HG03159 (cell line): ENCODE measurements at regions not wholly inside any gene's neighbourhood (a gene's known extent, or its start where the extent isn't known, plus 50 kb on each side); places are given as distances from the start of the nearest gene placed in this dataset.
A peak's percentile ranks its signal among the peaks of the same experiment; 100 is the strongest.

Experiments
- ATAC-seq: cut with Tn5 transposase; IDR thresholded peaks from one replicate; pipeline ENCODE4 v1.9.1; 2021; ENCODE audit warnings: mild to moderate bottlenecking, moderate library complexity; ENCODE audit not compliant: unreplicated experiment

DNA sequence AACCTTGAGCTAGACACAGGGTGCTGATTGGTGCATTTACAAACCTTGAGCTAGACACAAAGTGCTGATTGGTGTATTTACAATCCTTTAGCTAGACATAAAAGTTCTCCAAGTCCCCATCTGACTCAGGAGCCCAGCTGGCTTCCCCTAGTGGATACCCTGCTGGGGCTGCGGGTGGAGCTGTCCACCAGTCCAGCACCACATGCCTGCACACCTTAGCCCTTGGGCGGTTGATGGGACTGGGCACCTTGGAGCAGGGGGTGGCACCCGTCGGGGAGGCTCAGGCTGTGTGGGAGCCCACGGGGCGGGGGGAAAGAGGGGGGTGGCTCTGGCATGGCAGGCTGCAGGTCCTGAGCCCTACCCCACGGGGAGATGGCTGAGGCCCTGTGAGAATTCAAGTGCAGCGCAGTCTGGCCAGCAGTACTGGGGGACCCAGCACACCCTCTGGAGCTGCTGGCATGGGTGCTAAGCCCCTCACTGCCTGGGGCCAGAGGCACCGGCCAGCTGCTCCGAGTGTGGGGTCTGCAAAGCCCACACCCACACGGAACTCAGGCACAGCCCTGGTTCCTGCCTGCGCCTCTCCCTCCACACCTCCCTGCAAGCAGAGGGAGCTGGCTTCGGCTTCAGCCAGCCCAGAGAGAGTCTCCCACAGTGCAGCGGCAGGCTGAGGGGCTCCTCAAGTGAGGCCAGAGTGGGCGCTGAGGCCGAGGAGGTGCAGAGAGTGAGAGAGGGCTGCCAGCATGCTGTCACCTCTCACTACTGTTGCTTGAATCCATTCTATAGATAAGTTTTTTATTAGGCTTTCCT is 369.8 kb upstream of the SMIM30 start:
- no peak for ATAC-seq

DNA sequence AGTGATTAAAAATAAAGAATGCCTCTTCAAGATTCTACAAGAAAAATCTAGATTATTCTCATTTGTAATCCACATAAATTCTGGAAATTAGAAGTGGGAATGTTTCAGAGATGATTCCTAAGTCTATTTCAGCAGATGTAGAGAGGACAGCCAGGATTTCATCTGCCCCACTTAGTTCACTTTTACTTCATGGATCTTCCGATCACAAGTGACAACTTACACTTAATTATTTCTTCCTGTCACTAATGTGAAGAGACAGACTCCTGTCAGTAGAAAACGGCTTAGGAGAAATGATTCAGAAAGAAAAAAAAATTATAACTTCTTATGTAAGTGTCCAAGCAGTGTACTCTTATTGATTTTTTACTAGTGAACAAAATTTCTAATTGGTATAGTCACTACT is 368.2 kb upstream of the SMIM30 start:
- no peak for ATAC-seq

DNA sequence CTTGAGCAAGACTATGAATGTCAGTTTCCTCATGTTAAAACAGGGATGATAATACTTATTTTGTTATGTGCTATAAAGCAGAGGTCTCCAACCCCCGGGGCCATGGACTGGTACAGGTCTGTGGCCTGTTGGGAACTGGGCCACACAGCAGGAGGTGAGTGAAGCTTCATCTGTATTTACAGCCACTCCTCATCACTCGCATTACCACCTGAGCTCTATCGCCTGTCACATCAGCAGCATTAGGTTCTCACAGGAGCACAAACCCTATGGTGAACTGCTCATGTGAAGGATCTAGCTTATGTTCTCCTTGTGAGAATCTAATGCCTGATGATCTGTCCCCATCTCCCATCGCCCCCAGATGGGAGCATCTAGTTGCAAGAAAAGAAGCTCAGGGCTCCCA is 365.3 kb upstream of the SMIM30 start:
- ATAC-seq = no peak

DNA sequence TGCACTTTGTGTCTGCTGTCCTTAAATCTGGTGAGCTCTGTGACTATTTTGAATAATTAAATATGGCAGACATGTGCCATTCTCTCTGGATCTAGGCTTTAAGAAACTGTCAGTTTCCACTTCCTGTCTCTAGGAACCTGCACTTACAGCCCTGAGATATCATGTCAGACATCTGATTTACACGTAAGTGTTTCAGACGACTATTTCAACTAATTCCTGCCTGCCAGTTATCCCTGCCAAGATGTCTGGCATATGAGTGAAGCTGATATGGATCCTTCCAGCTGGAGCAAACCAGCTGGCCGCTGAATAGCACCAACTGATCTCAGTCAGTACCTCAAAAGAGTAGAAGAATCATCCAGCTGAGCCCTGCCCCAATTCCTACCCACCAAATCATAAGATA is 362.2 kb upstream of the SMIM30 start:
- no peak for ATAC-seq

DNA sequence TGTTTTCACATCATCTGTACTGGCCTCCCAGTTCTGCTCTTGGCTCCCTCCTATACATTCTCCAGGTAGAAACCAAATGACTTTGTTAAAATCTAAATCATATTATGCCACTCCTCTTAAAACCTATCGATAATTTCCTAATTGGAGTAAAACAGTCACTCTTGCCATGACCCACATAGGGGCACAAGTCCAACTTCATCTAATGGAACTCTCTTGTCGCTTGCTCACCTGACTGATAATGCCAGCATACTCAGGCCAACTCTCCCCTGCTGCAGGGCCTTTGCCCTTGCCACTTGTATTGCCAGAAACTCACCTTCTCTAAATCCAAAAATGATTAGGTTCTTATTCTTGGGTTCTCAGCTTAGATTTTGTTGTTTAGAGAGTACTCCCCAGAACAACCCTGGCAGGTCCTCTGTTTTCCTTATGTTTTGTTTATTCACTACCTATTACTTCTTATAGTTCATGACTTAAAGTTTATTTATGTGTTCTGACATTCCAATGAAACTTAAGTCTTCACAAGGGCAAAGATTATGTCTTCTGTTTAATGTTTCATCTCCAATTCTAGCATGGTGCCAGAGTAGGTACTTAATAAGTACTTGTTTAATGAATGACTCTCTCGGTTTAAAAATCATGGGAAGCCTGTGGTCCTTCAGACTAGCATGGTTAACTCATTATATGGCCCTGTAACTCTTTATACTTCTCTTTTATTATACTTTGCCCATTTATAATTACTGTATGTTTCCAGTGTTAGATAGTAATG is 345.9 kb upstream of the SMIM30 start:
- ATAC-seq = no peak

DNA sequence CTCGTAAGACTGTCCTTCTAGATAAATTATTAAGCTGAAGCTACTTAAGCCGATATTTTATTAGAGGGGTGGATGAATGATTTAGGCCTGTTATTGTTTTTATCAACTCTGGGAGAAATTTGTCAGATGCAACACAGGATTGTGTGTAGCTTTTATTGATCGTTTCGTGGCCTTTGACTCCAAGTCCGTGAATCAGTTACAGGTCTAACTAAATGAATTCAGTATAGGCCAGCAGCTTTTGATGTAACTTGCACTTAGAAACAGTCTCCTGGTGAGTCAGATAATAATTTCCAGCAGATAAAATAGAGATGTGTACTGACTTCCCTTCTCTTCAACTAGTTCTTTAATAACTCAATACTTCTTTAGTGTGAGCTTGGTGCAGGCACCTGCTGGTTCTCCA is 341.7 kb upstream of the SMIM30 start:
- no peak for ATAC-seq

DNA sequence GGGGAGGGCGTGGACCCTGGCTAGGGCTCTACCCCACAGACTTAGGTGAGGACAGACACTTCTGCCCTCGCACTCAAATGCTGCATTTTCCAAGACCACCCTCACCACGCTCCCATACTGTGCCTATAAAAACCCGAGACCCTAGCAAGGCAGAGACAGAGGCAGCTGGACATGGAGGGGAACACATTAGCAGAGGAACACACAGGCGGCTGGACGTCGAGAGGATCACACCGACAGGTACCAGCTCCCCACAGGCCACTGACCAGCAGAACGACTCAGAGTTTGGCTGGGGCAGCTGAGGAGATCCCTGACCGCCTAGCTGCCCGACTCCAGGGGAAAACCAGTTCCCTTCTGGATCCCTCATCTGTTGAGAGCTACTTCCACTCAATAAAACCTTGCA is 338.2 kb upstream of the SMIM30 start:
- no peak for ATAC-seq

DNA sequence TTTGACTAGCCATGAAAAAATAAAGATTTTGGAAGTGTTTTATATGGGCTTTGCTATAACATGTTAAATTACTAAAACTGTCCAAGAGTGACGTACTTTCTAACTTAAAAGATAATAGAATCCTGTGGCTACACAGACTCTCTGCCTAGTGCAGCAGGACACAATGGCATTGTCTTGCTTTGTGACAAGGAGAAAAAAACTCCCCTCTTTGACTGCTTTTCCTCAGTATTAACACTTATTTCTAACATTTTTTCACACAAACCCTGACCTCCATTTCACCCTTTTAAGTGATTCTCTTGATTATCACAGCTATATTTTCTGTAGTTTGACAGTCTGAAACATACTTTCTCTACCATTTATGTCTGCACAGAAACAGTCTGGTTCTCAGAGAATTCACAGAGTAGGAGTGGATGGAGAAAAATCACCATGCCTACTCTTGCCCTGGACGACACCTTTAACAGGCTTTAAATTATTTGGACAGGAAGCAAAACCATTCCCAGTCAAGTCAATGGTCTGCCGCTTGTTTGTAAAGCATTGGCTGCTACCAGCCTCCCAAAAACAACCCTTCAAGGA is 336.3 kb upstream of the SMIM30 start:
- ATAC-seq = no peak

DNA sequence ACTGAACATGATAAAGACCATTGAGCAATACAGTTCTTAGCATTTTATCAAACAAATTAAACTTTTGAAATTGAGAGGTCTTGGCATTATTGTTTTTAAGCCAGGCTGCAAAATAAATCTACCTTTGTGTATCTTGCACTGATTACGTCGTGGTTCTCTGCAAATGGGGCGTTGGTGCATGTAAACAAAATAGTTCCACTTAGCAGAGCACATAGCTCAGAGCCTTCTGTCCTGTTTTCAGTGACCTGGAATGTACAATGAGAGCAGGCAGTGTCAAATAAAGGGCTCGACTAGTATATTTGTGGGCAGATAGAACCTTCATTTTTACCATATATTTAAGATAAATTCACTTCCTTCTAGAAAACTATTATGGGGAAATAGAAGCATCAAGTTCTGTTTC is 333.9 kb upstream of the SMIM30 start:
- ATAC-seq = no peak

DNA sequence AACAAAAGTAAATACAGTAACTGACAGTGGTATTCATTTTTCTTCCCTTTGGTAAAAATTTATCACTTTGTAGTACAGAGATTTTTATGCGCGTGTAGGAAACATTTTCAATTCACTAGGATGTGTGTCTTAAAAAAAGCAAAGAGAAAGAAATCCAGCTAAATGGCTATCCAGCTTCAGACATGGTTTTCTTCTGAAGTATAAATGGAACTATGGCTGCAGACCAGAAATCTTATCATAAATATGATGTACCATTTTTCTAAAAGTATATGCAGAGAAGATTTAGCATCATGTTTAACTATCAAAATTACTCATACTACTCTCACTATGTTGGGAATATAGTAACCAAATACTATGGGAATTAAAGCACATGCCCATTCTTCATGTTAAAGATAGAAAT is 328.4 kb upstream of the SMIM30 start:
- no peak for ATAC-seq

DNA sequence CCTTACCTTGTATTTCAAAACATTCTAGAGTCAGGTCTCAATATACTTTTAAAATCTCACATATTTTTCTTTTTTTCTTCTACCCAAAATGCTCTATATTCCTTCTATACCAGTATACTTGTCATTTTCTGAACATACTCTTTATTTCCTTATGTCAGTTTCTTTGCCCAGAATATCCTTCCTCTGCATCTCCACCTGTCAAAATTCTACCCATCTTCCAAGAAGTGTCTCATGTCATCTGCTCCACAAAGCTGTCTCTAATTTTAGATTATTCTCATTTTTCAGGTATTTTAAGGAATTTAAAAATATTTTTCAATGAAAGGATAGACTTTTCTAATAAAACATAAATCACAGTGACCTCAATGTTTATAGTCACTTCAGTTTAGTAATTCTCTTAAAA is 328.0 kb upstream of the SMIM30 start:
- no peak for ATAC-seq

DNA sequence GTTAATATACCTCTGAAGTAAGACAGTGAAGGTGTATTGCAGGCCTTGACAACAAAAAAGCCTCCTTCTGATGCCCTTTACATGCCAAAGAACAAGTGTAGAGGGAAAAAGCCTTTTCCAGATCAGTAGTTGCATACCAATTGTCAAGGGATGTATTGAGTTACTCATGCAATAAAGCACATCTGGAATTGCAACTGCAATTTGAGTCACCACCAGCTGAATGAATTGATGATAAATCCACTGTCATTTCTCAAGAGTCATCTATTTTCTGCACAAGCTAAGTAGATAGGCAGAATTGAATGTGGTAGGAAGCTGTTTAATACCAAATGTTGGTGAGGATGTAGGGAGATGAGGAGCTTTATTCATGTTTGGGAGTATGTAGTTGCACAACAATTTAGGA is 325.9 kb upstream of the SMIM30 start:
- no peak for ATAC-seq

DNA sequence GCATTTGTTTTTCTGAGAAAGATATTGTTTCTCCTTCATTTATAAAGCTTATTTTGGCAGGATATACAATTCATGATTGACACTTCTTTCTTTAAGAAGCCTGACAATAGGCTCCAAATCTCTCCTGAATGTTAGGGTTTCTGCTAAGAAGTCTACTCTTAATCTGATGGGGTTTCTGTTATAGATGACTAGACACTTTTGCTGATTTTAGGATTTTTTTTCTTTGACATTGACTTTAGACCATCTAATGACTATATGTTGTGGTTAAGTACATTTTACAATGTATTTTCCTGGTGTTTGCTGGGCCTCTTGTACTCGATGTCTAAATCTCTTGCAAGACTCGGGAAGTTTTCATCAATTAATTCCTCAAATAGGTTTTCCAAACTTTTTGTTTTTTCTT is 321.8 kb upstream of the SMIM30 start:
- ATAC-seq = no peak

DNA sequence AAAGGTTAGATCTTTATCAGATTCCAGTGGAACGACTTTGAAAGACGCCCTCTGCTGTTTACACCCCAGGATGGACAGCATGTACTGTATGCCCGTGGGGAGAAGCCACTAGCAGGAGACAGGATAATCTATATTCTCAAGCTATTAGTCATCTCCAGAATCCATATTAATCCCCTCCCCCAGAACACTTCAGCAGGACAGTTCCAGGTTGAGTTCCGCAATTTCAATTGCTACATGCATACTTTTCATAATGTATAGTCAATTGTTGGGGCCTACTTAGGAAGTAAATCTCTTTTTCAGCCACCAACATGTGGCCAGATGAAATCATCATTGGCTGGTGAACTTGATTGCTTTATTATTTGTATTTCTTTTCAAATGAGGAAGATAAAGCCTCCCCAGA is 313.1 kb upstream of the SMIM30 start:
- ATAC-seq = no peak

DNA sequence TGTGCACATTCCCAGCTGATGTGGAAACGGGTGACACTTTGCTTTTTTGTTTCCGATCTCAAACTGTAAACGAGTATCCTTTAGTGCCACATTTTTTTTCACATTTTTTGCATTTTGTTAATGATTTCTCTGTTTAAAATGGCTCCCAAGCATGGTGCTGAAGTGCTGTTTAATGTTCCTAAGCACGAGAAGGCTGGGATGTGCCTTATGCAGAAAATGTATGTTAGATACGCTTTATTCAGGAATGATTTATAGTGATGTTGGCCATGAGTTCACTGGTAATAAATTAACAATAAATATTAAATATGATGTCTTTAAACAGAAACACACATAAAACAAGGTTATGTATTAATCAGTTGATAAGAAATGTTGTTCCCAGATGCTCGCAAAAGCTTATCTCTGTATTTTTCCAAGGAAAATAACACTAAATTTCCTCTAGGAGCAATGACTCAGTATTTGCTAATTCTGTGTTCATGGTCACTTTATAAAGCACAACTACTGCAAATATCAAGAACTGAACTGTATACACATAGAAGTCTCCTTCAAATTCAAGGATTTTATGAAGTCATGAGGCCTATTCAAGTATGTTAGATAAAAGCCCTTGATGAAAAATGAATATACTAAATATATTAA is 305.9 kb upstream of the SMIM30 start:
- no peak for ATAC-seq

DNA sequence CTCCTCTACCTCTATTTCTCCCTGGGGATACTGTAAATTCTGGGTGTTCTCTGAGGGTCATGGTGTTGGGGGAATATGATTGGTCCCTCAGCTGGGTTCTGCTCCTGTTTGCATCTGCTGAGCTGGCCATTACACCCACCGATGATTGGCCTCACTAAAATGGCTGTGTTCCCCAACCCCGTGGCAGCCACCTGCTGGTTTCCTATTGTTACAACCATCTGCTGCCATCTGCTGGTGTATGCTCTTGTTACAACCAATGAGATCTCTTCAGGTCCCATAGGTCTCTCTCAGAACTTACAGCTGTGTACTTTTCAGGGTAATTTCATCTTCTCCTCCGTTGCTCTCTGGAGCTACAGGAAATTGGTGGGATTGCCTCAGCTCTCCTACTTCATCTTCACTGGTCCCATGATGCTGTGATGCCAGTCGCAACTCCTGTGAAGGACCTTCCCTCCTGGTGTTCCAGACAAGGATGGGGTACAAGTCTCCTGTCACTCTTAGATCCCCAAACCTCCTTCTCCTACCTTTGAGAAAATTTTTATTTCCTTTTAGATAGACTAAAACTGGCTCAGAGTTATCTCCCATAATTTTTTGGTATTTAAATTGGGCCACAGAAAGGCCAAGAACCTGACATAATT is 303.5 kb upstream of the SMIM30 start:
- peak; percentile 100 for ATAC-seq

DNA sequence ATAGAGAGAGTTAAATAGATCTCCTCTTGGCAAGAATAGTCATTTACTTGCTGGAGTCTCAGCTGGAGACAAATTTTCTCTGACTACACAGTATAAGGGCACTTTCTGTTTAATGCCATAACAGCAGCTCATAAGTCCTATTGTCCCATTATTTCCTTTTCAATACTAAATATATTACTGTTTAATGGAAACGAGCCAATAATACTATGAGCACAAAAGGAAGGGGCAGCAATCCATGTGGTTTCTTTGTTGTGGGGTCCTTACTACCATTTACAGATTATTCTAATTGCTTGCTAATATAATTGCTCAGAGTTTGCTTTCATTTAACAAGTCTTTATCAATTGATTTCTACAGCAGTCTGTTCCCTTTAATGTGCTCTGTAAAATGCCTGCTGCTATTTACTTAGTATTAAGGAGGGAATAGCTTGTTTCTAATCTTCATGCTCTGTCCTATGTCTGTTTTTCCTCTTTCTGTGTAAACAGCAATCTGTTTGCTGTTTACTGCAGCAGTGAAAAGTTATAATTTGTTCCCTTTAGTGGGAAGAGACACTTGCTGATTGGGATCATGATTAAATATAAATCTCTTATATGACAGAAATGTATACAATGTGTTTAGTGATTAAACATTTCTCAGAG is 296.2 kb upstream of the SMIM30 start:
- no peak for ATAC-seq

DNA sequence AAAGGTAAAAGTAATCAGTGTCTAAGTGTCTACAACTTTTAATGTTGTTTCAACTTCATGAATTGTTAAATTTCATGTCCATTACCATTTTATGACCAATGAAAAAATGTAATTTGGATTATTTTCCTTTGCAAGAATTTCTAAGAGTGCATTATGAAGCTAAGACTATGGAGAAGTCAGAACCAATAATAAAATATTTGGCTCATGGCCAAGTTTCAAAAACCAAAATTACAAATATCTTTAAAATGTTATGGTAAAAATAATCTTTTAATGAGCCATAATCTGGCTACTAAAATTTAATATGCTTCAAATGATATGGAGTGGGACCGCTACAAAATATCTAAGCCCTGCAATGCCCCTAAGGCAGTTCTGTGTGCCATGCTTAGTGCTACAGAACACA is 294.1 kb upstream of the SMIM30 start:
- no peak for ATAC-seq

DNA sequence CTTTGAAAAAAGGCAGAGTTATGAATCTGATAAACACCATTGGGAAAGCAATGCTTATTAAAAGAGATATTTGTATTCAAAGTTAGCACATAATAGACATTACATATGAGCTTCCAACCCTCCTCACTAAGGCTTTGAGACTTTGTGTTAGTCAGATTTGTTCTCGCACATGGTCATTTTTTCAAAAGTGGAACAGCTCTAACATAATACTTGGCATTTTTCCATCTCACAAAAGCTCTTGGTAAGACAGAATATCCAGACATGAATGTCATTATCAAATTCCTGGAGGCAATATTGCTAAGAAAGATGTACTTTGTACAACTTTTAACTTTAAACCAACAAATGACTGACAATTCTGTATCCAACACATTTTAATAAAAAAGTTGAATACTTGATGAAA is 292.4 kb upstream of the SMIM30 start:
- no peak for ATAC-seq

DNA sequence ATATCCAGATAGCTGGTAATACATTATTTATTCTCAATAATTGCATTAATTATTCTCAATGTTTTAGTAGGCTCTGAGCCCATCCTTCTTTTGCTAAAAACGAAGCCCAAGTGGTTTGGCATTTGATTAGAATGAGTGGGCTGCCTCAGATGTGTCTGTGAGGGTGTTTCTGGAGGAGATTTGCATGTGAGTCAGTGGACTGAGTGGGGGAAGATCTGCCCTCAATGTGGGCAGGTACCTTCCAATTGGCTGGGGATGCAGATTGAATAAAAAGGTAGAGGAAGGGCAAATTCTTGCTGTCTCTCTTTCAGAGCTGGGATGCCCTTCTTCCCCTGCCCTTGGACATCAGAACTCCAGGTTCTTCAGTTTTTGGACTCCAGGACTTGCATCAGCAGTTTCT is 290.6 kb upstream of the SMIM30 start:
- no peak for ATAC-seq
